ENCODE measurements at regions not wholly inside any gene's neighbourhood (a gene's known extent, or its start where the extent isn't known, plus 50 kb on each side); places are given as distances from the start of the nearest gene placed in this dataset.

DNA sequence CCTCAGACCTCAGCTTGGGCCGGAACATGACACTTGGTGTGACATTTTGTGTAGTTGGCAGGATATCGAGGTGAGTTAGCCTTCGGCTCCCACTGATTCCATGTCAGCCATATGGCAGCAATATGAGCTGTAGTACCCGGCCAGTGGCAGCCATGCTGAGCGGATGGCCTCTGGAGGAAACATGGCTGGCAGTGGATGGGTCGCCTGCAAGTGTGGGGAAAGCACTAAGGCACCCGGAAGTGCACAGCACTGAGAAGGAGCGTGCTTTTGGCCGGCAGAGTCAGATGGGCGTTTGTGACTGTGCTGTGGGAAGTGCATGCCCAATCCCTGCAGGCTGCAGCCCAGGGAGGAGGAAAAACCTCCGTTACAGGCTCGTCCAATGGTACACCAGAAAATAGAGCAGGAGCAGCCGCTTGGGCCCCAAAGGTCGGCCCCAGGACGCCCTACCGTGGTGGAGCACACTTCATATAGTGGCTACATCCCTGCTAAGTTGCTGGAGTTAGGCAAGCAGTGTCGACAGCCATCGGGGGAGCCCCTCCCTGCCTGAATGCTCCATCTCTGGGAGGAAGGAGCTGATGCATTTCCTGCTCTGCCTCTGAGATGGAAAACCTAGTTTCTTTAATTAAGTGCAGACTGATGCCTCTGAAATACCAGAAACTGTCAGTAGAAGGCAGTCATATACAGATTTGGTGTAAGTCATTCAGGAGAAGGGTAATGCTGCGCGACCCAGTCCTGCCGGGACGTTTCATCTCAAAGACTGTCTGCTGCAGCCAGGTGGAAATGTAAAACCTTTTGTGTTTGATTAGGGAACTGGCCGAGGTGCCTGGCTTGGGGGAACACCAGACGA, 2185.8 kb upstream of the ACO1 start:
- TF ChIP-seq, protein P1, sequence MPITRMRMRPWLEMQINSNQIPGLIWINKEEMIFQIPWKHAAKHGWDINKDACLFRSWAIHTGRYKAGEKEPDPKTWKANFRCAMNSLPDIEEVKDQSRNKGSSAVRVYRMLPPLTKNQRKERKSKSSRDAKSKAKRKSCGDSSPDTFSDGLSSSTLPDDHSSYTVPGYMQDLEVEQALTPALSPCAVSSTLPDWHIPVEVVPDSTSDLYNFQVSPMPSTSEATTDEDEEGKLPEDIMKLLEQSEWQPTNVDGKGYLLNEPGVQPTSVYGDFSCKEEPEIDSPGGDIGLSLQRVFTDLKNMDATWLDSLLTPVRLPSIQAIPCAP (CRISPR knock-in tag; IDR thresholded peaks at IDR 0.05; ENCODE audit: borderline replicate concordance): no peak
- TF ChIP-seq MAFK (IDR thresholded peaks at IDR 0.05; ENCODE audit: low read length) (no peak), KLF13 (tag; IDR thresholded peaks at IDR 0.05; ENCODE audit: borderline replicate concordance, low read depth) (no peak), BACH1 (tag; IDR thresholded peaks at IDR 0.05) (no peak), MEF2A (IDR thresholded peaks at IDR 0.05; ENCODE audit: control insufficient read depth, low read depth, low read length) (no peak), POLR2A (conservative IDR thresholded peaks at IDR 0.05) (no peak), GABPA (tag; conservative IDR thresholded peaks at IDR 0.05; ENCODE audit: low read depth) (no peak), FOXA3 (CRISPR knock-in tag; conservative IDR thresholded peaks at IDR 0.05 in 1 of 2, IDR thresholded peaks at IDR 0.05 in 1 of 2) (no peak), JUN (IDR thresholded peaks at IDR 0.05; ENCODE audit: borderline replicate concordance, low read depth, low read length) (no peak), JUN (CRISPR knock-in tag; IDR thresholded peaks at IDR 0.05; ENCODE audit: borderline replicate concordance) (no peak)
- TF ChIP-seq, protein P2, sequence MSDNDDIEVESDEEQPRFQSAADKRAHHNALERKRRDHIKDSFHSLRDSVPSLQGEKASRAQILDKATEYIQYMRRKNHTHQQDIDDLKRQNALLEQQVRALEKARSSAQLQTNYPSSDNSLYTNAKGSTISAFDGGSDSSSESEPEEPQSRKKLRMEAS (CRISPR knock-in tag; IDR thresholded peaks at IDR 0.05): no peak
- TF ChIP-seq, protein P3, sequence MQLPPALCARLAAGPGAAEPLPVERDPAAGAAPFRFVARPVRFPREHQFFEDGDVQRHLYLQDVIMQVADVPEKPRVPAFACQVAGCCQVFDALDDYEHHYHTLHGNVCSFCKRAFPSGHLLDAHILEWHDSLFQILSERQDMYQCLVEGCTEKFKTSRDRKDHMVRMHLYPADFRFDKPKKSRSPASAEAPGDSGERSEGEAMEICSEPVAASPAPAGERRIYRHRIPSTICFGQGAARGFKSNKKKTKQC (CRISPR knock-in tag; IDR thresholded peaks at IDR 0.05): no peak
- TF ChIP-seq, protein P4, sequence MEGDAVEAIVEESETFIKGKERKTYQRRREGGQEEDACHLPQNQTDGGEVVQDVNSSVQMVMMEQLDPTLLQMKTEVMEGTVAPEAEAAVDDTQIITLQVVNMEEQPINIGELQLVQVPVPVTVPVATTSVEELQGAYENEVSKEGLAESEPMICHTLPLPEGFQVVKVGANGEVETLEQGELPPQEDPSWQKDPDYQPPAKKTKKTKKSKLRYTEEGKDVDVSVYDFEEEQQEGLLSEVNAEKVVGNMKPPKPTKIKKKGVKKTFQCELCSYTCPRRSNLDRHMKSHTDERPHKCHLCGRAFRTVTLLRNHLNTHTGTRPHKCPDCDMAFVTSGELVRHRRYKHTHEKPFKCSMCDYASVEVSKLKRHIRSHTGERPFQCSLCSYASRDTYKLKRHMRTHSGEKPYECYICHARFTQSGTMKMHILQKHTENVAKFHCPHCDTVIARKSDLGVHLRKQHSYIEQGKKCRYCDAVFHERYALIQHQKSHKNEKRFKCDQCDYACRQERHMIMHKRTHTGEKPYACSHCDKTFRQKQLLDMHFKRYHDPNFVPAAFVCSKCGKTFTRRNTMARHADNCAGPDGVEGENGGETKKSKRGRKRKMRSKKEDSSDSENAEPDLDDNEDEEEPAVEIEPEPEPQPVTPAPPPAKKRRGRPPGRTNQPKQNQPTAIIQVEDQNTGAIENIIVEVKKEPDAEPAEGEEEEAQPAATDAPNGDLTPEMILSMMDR (IDR thresholded peaks at IDR 0.05 in 2 of 3, conservative IDR thresholded peaks at IDR 0.05 in 1 of 3; ENCODE audit: insufficient read depth in 2 of 3, low read depth in 1 of 3, low read length in 3 of 3): no peak

All from K562 (cell line).